Spleen (tissue), 7 donors: ENCODE measurements at regions not wholly inside any gene's neighbourhood (a gene's known extent, or its start where the extent isn't known, plus 50 kb on each side); places are given as distances from the start of the nearest gene placed in this dataset.

ENCODE experiments used
- CTCF ChIP-seq, 11 experiments: fragments of 200-600 bp in 7 of 11; fragments of 450-650 bp in 4 of 11; sonication (generic) in 4 of 11; IDR thresholded peaks in 8 of 11; conservative IDR thresholded peaks in 3 of 11; 1 replicate in 7 of 11; 2 replicates in 4 of 11; pipeline versions ENCODE4 v1.4.0 to v1.8.0; 2016 to 2021; ENCODE audit warnings: antibody characterized with exemption in 11 of 11, inconsistent platforms in 4 of 11, mild to moderate bottlenecking in 1 of 11
- POLR2AphosphoS5 ChIP-seq, 3 donors: sonication (generic); formaldehyde crosslinking; IDR thresholded peaks; one replicate each; pipeline ENCODE4 v1.5.1; 2017; ENCODE audit warnings: antibody characterized with exemption in 3 of 3
- donor health status: DM: no; HTN: no; CAD: no; lungs with moderate emphysema.
- donor health status: DM: no; HTN: no; CAD: no.
- donor health status: DM: no; HTN: no; CAD: no.

- no peak for TF ChIP-seq CTCF (IDR thresholded peaks at IDR 0.05 in 8 of 11, conservative IDR thresholded peaks at IDR 0.05 in 3 of 11)
- no peak for TF ChIP-seq POLR2AphosphoS5 (IDR thresholded peaks at IDR 0.05)
These were observed 62.4 kb upstream of the UGT2B15 start for GRCh38 chr4:68732653-68733466.
